IgD-negative memory B cell (primary cell): ENCODE measurements at regions not wholly inside any gene's neighbourhood (a gene's known extent, or its start where the extent isn't known, plus 50 kb on each side); places are given as distances from the start of the nearest gene placed in this dataset.

Source experiments
- H3K27ac Mint-ChIP-seq, 3 donors: one replicate each; pipeline ENCODE4 v1.8.0; 2020 to 2022; ENCODE audit warnings: mild to moderate bottlenecking in 3 of 3, mixed read lengths in 3 of 3, moderate library complexity in 1 of 3
- H3K27me3 Mint-ChIP-seq: one replicate; pipeline ENCODE4 v1.8.0; 2021; ENCODE audit warnings: mixed read lengths
- H3K36me3 Mint-ChIP-seq: one replicate; pipeline ENCODE4 v1.8.0; 2020; ENCODE audit warnings: mild to moderate bottlenecking, mixed read lengths
- H3K4me1 Mint-ChIP-seq, 3 donors: one replicate each; pipeline ENCODE4 v1.8.0; 2020 to 2022; ENCODE audit warnings: mixed read lengths in 3 of 3, mild to moderate bottlenecking in 1 of 3
- H3K4me3 Mint-ChIP-seq, 4 donors: one replicate each; pipeline ENCODE4 v1.8.0; 2020 to 2022; ENCODE audit warnings: mild to moderate bottlenecking in 4 of 4, mixed read lengths in 4 of 4, moderate library complexity in 3 of 4
- H3K9me3 Mint-ChIP-seq, 3 donors: one replicate each; pipeline ENCODE4 v1.8.0; 2020 to 2021; ENCODE audit warnings: mixed read lengths in 3 of 3, mild to moderate bottlenecking in 1 of 3

GRCh38 chr14:44576356-44576755 lies 69.3 kb upstream of the FSCB start:
- Mint-ChIP-seq H3K27me3 (no peaks in the 10 kb centered on the region), H3K36me3 (no peaks in the 10 kb centered on the region), H3K4me1 (no peaks in the 10 kb centered on the region), H3K9me3 (peaks cover 2 to 20% (median 8%) of the 10 kb centered on the region in 3 donors), H3K4me3 (no peak overlapping the region), H3K27ac (no peak overlapping the region)

DNA sequence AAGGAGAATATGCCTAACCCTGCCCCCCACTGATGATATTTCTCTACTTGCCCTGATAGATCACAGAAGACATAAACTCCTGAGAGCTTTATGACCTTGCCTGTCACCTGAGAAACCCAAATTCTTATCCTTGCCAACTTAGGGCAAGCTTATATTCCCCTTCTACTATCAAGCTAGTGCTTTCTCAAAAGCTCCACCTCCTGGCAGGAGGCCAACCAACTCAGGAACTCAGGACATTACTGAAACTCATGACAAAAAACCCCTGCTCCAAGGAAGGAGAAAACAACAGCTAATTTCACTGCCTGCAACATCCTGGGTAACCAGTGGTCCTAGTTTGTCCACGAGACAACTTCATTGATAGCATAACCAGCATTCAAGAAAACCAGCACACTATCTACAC lies 60.9 kb upstream of the FSCB start:
- no peaks in the 10 kb centered on the region for H3K4me1 Mint-ChIP-seq
- no peak overlapping the region for H3K4me3 Mint-ChIP-seq
- no peaks in the 10 kb centered on the region for H3K36me3 Mint-ChIP-seq
- H3K27ac Mint-ChIP-seq, result no peak overlapping the region
- H3K9me3 Mint-ChIP-seq, result peaks cover 6 to 15% (median 6%) of the 10 kb centered on the region in 3 donors
- no peaks in the 10 kb centered on the region for H3K27me3 Mint-ChIP-seq

- Mint-ChIP-seq H3K9me3 (peaks cover 3 to 5% (median 4%) of the 10 kb centered on the region in 3 donors), H3K4me3 (no peak overlapping the region), H3K27ac (no peak overlapping the region), H3K4me1 (peaks cover 0 to 2% (median 0%) of the 10 kb centered on the region in 3 donors), H3K36me3 (no peaks in the 10 kb centered on the region), H3K27me3 (no peaks in the 10 kb centered on the region)
These were observed 58.9 kb upstream of the FSCB start for GRCh38 chr14:44565968-44566367.

- Mint-ChIP-seq H3K27me3 (no peaks in the 10 kb centered on the region), H3K36me3 (no peaks in the 10 kb centered on the region), H3K27ac (no peak overlapping the region), H3K4me3 (no peak overlapping the region), H3K9me3 (peaks cover 0 to 4% (median 4%) of the 10 kb centered on the region in 3 donors), H3K4me1 (peaks cover 0 to 2% (median 0%) of the 10 kb centered on the region in 3 donors)
These were observed 57.8 kb upstream of the FSCB start for GRCh38 chr14:44564908-44565307.
